GM23338 (cell line): ENCODE measurements at regions not wholly inside any gene's neighbourhood (a gene's known extent, or its start where the extent isn't known, plus 50 kb on each side); places are given as distances from the start of the nearest gene placed in this dataset.

ENCODE experiments used
- CTCF ChIP-seq, 2 experiments: fragments of 200-600 bp in 1 of 2; sonication (generic) in 1 of 2; conservative IDR thresholded peaks; 2 replicates each; pipeline versions ENCODE4 v1.5.1 to v1.6.1; 2016 to 2017; ENCODE audit warnings: antibody characterized with exemption in 2 of 2, low read depth in 2 of 2, mild to moderate bottlenecking in 2 of 2, moderate library complexity in 1 of 2
- REST ChIP-seq: IDR thresholded peaks from one replicate; pipeline ENCODE4 v1.6.1; 2018; ENCODE audit warnings: antibody characterized with exemption; ENCODE audit not compliant: unreplicated experiment

- no peak for TF ChIP-seq CTCF (conservative IDR thresholded peaks at IDR 0.05; ENCODE audit: low read depth in 2 of 2)
- TF ChIP-seq REST, result no peak
Measured at GRCh38 chr4:138500869-138501268, 258.7 kb upstream of the SLC7A11 start.
